Motor neuron (in vitro differentiated cells): ENCODE measurements at regions not wholly inside any gene's neighbourhood (a gene's known extent, or its start where the extent isn't known, plus 50 kb on each side); places are given as distances from the start of the nearest gene placed in this dataset.
A peak's percentile ranks its signal among the peaks of the same experiment; 100 is the strongest.

ENCODE experiments used
- ATAC-seq, 8 experiments: fragments of 200-7000 bp; cut with Tn5 transposase; replicated peaks in 6 of 8; 2 replicates each; pipeline ENCODE4 v1.8.0; 2021; ENCODE audit warnings: mild to moderate bottlenecking in 8 of 8, moderate library complexity in 8 of 8
- H3K27ac ChIP-seq, 2 donors: fragments of 250-450 bp; sonication (Bioruptor Pico); 2 replicates each; pipeline ENCODE4 v1.9.0; 2021; ENCODE audit warnings: antibody characterized with exemption in 2 of 2, mild to moderate bottlenecking in 2 of 2, moderate library complexity in 1 of 2
- H3K4me1 ChIP-seq, 2 donors: fragments of 250-450 bp; sonication (Bioruptor Pico); replicated peaks in 1 of 2; 2 replicates each; pipeline ENCODE4 v1.6.1; 2021; ENCODE audit warnings: antibody characterized with exemption in 2 of 2, mild to moderate bottlenecking in 2 of 2, moderate library complexity in 1 of 2
- H3K4me3 ChIP-seq, 5 donors: fragments of 250-450 bp; sonication (Bioruptor Pico); 2 replicates each; pipeline ENCODE4 v1.9.0; 2021; ENCODE audit warnings: antibody characterized with exemption in 5 of 5, mild to moderate bottlenecking in 5 of 5, moderate library complexity in 4 of 5
- WGBS, 10 experiments: fragments of 450-650 bp; shearing (Covaris generic); methylation state at CpG; one replicate each; pipeline ENCODE4 v1.0.0; 2022; 5-methylcytosine and 5-hydroxymethylcytosine counted together
- in situ Hi-C, 9 experiments: fragments of 400-800 bp; cut with MboI; loops; one replicate each; pipeline ENCODE4 v1.15.0; 2021; ENCODE audit warnings: low sequenced_read_pairs in 9 of 9, low pct_unique_long_range_greater_than_20kb in 2 of 9; ENCODE audit not compliant: unreplicated experiment in 9 of 9

- no peak for ATAC-seq
- in situ Hi-C loops = loop anchor here in 3 of 9 experiments (25.0 kb wide), 4 partner anchors 147 to 1047 kb away; partner anchors contain the start of genes CCR2 (in 1 of the 3), CCR5 (in 1 of the 3), CLEC3B (in 1 of the 3) and CXCR6 (in 1 of the 3)
- Histone ChIP-seq H3K27ac (no peak overlapping the region), H3K4me3 (no peak overlapping the region), H3K4me1 (no peaks in the 10 kb centered on the region)
- 50 to 100% (median 100%) methylated on average over 1 of the region's 1 CpG; no CpG with 5 or more reads in 2 of the 10 experiments for WGBS, 10 experiments
Measured at GRCh38 chr3:46083956-46084355, 56.7 kb upstream of the XCR1 start.

GRCh38 chr3:46082849-46083248 lies 55.6 kb upstream of the XCR1 start:
- Histone ChIP-seq H3K4me3 (no peak overlapping the region), H3K27ac (no peak overlapping the region), H3K4me1 (no peaks in the 10 kb centered on the region)
- ATAC-seq = no peak
- 60 to 100% (median 94%) methylated on average over 1 of the region's 1 CpG; no CpG with 5 or more reads in 4 of the 10 experiments for WGBS, 10 experiments
- in situ Hi-C loops = loop anchor here in 3 of 9 experiments (25.0 kb wide), 4 partner anchors 146 to 1046 kb away; partner anchors contain the start of genes CCR2 (in 1 of the 3), CCR5 (in 1 of the 3), CLEC3B (in 1 of the 3) and CXCR6 (in 1 of the 3)

- in situ Hi-C loops = loop anchor here in 3 of 9 experiments (25.0 kb wide), 4 partner anchors 145 to 1045 kb away; partner anchors contain the start of genes CCR2 (in 1 of the 3), CCR5 (in 1 of the 3), CLEC3B (in 1 of the 3) and CXCR6 (in 1 of the 3)
- no peak overlapping the region for H3K27ac ChIP-seq
- ATAC-seq = no peak
- 70 to 100% (median 87%) methylated on average over 1 to 2 of the region's 2 CpGs; no CpG with 5 or more reads in 2 of the 10 experiments for WGBS, 10 experiments
- H3K4me1 ChIP-seq = no peaks in the 10 kb centered on the region
- H3K4me3 ChIP-seq = no peak overlapping the region
Measured at GRCh38 chr3:46082021-46082420, 54.7 kb upstream of the XCR1 start.

- Histone ChIP-seq H3K27ac (no peak overlapping the region), H3K4me1 (no peaks in the 10 kb centered on the region), H3K4me3 (no peak overlapping the region)
- 0 to 100% (median 29%) methylated on average over 1 to 2 of the region's 2 CpGs; no CpG with 5 or more reads in 1 of the 10 experiments for WGBS, 10 experiments
- in situ Hi-C loops = loop anchor here in 3 of 9 experiments (25.0 kb wide), 4 partner anchors 144 to 1044 kb away; partner anchors contain the start of genes CCR2 (in 1 of the 3), CCR5 (in 1 of the 3), CLEC3B (in 1 of the 3) and CXCR6 (in 1 of the 3)
- no peak for ATAC-seq
Measured at GRCh38 chr3:46080969-46081345, 53.7 kb upstream of the XCR1 start.

- in situ Hi-C loops = loop anchor here in 3 of 9 experiments (25.0 kb wide), 4 partner anchors 143 to 1043 kb away; partner anchors contain the start of genes CCR2 (in 1 of the 3), CCR5 (in 1 of the 3), CLEC3B (in 1 of the 3) and CXCR6 (in 1 of the 3)
- peak in 1 of 8 experiments; percentile 37 for ATAC-seq
- 0 to 84% (median 52%) methylated on average over 1 to 6 of the region's 6 CpGs; no CpG with 5 or more reads in 2 of the 10 experiments for WGBS, 10 experiments
- H3K4me3 ChIP-seq = no peak overlapping the region
- no peaks in the 10 kb centered on the region for H3K4me1 ChIP-seq
- H3K27ac ChIP-seq = no peak overlapping the region
Measured at GRCh38 chr3:46080124-46080968, 53.1 kb upstream of the XCR1 start.

GRCh38 chr3:46078712-46079400 lies 51.6 kb upstream of the XCR1 start:
- ATAC-seq = peak; percentile 83 to 100 (median 94)

More at GRCh38 chr3:46078712-46079400, 51.6 kb upstream of the XCR1 start:
- no peaks in the 10 kb centered on the region for H3K4me1 ChIP-seq
- WGBS, 10 experiments = 0 to 86% (median 12%) methylated on average over 1 to 10 of the region's 11 CpGs
- in situ Hi-C loops = loop anchor here in 4 of 9 experiments (5.0 to 25.0 kb wide), 8 partner anchors 134 to 1042 kb away; partner anchors contain the start of genes CXCR6 (in 3 of the 4), CCR5 (in 2 of the 4), CCR2 (in 1 of the 4) and CLEC3B (in 1 of the 4)
- H3K4me3 ChIP-seq = no peak overlapping the region
- H3K27ac ChIP-seq = no peak overlapping the region
